Subcutaneous abdominal adipose tissue (tissue), 5 donors: ENCODE measurements at regions not wholly inside any gene's neighbourhood (a gene's known extent, or its start where the extent isn't known, plus 50 kb on each side); places are given as distances from the start of the nearest gene placed in this dataset.
"Not testable (repeated sequence)": the region's sequence is repeated elsewhere in the genome, so short reads cannot be mapped to it uniquely, and the experiment has no call there.

Source experiments
- H3K27ac ChIP-seq: one replicate; pipeline ENCODE4 v1.7.0; 2013; ENCODE audit warnings: low read depth, mild to moderate bottlenecking, inconsistent platforms, low read length, moderate library complexity
- H3K27me3 ChIP-seq, 5 donors: one replicate each; pipeline ENCODE4 v1.7.0; 2013; ENCODE audit warnings: low read length in 5 of 5, inconsistent platforms in 1 of 5; ENCODE audit not compliant: control insufficient read depth in 5 of 5, insufficient read depth in 4 of 5
- H3K36me3 ChIP-seq, 5 donors: one replicate each; pipeline ENCODE4 v1.7.0; 2013; ENCODE audit warnings: low read length in 5 of 5; ENCODE audit not compliant: control insufficient read depth in 5 of 5, insufficient read depth in 5 of 5
- H3K4me1 ChIP-seq, 5 donors: one replicate each; pipeline ENCODE4 v1.7.0; 2013; ENCODE audit warnings: low read length in 5 of 5, mild to moderate bottlenecking in 3 of 5, moderate library complexity in 1 of 5; ENCODE audit not compliant: control insufficient read depth in 5 of 5, insufficient read depth in 5 of 5
- H3K4me3 ChIP-seq, 5 donors: one replicate each; pipeline ENCODE4 v1.7.0; 2013; ENCODE audit warnings: low read length in 5 of 5, low read depth in 1 of 5
- H3K9ac ChIP-seq, 5 donors: one replicate each; pipeline ENCODE4 v1.7.0; 2013; ENCODE audit warnings: low read length in 5 of 5, mild to moderate bottlenecking in 4 of 5, moderate library complexity in 3 of 5
- H3K9me3 ChIP-seq, 5 donors: one replicate each; pipeline ENCODE4 v1.7.0; 2013; ENCODE audit warnings: low read length in 5 of 5; ENCODE audit not compliant: control insufficient read depth in 5 of 5
- donor health status: healthy.
- donor health status: healthy.
- donor health status: healthy.
- donor health status: healthy.
- donor health status: healthy.

- Histone ChIP-seq H3K4me3 (no peak overlapping the region), H3K4me1 (no peaks in the 10 kb centered on the region), H3K9me3 (peaks cover 0 to 4% (median 0%) of the 10 kb centered on the region in 5 donors), H3K9ac (no peak overlapping the region), H3K36me3 (no peaks in the 10 kb centered on the region), H3K27ac (no peak overlapping the region), H3K27me3 (no peaks in the 10 kb centered on the region)
Measured at GRCh38 chr11:37474889-37475288, 876.9 kb upstream of the RAG2 start.

GRCh38 chr11:37468344-37468743 lies 870.3 kb upstream of the RAG2 start:
- no peak overlapping the region for H3K27ac ChIP-seq
- H3K9ac ChIP-seq: no peak overlapping the region
- H3K4me3 ChIP-seq: no peak overlapping the region
- no peaks in the 10 kb centered on the region for H3K36me3 ChIP-seq
- H3K9me3 ChIP-seq: peaks cover 0 to 4% (median 0%) of the 10 kb centered on the region in 5 donors
- no peaks in the 10 kb centered on the region for H3K27me3 ChIP-seq
- H3K4me1 ChIP-seq: no peaks in the 10 kb centered on the region

GRCh38 chr11:37465221-37465620 lies 867.2 kb upstream of the RAG2 start:
- Histone ChIP-seq H3K27ac (no peak overlapping the region), H3K27me3 (no peaks in the 10 kb centered on the region), H3K4me3 (no peak overlapping the region), H3K9ac (no peak overlapping the region), H3K4me1 (no peaks in the 10 kb centered on the region), H3K36me3 (no peaks in the 10 kb centered on the region), H3K9me3 (no peaks in the 10 kb centered on the region)

- no peaks in the 10 kb centered on the region for H3K4me1 ChIP-seq
- no peaks in the 10 kb centered on the region for H3K9me3 ChIP-seq
- no peaks in the 10 kb centered on the region for H3K27me3 ChIP-seq
- H3K27ac ChIP-seq: no peak overlapping the region
- H3K9ac ChIP-seq: no peak overlapping the region
- H3K4me3 ChIP-seq: no peak overlapping the region
- H3K36me3 ChIP-seq: no peaks in the 10 kb centered on the region
Measured at GRCh38 chr11:37459456-37459855, 861.4 kb upstream of the RAG2 start.

- Histone ChIP-seq H3K36me3 (no peaks in the 10 kb centered on the region), H3K9ac (no peak overlapping the region), H3K27me3 (no peaks in the 10 kb centered on the region), H3K9me3 (no peaks in the 10 kb centered on the region), H3K4me1 (peaks cover 0 to 4% (median 0%) of the 10 kb centered on the region in 5 donors), H3K27ac (no peak overlapping the region), H3K4me3 (no peak overlapping the region)
Measured at GRCh38 chr11:37456746-37457145, 858.7 kb upstream of the RAG2 start.

- H3K4me3 ChIP-seq: no peak overlapping the region
- H3K4me1 ChIP-seq: peaks cover 0 to 15% (median 4%) of the 10 kb centered on the region in 5 donors
- no peaks in the 10 kb centered on the region for H3K36me3 ChIP-seq
- H3K27ac ChIP-seq: no peak overlapping the region
- H3K9ac ChIP-seq: no peak overlapping the region
- H3K9me3 ChIP-seq: no peaks in the 10 kb centered on the region
- no peaks in the 10 kb centered on the region for H3K27me3 ChIP-seq
Measured at GRCh38 chr11:37451903-37452302, 853.9 kb upstream of the RAG2 start.

GRCh38 chr11:37450613-37451012 lies 852.6 kb upstream of the RAG2 start:
- no peak overlapping the region for H3K9ac ChIP-seq
- H3K4me3 ChIP-seq: no peak overlapping the region
- H3K36me3 ChIP-seq: no peaks in the 10 kb centered on the region
- H3K27ac ChIP-seq: no peak overlapping the region
- no peaks in the 10 kb centered on the region for H3K27me3 ChIP-seq
- peaks cover 0 to 15% (median 4%) of the 10 kb centered on the region in 5 donors for H3K4me1 ChIP-seq
- no peaks in the 10 kb centered on the region for H3K9me3 ChIP-seq

- H3K4me1 ChIP-seq: peaks cover 0 to 15% (median 4%) of the 10 kb centered on the region in 5 donors
- H3K27me3 ChIP-seq: no peaks in the 10 kb centered on the region
- H3K27ac ChIP-seq: no peak overlapping the region
- H3K36me3 ChIP-seq: no peaks in the 10 kb centered on the region
- H3K9me3 ChIP-seq: no peaks in the 10 kb centered on the region
- H3K9ac ChIP-seq: no peak overlapping the region
- no peak overlapping the region for H3K4me3 ChIP-seq
Measured at GRCh38 chr11:37449146-37449545, 851.1 kb upstream of the RAG2 start.

- no peaks in the 10 kb centered on the region for H3K4me1 ChIP-seq
- no peaks in the 10 kb centered on the region for H3K27me3 ChIP-seq
- no peak overlapping the region for H3K27ac ChIP-seq
- no peaks in the 10 kb centered on the region for H3K36me3 ChIP-seq
- H3K4me3 ChIP-seq: no peak overlapping the region
- no peak overlapping the region for H3K9ac ChIP-seq
- H3K9me3 ChIP-seq: no peaks in the 10 kb centered on the region
Measured at GRCh38 chr11:37442576-37442975, 844.5 kb upstream of the RAG2 start.

- H3K9ac ChIP-seq, H3K27me3 ChIP-seq, H3K4me1 ChIP-seq, H3K9me3 ChIP-seq, H3K4me3 ChIP-seq, H3K36me3 ChIP-seq, H3K27ac ChIP-seq: not testable (repeated sequence)
Measured at GRCh38 chr11:37431633-37432230, 833.7 kb upstream of the RAG2 start.
